Keratinocyte (primary cell): ENCODE measurements at regions not wholly inside any gene's neighbourhood (a gene's known extent, or its start where the extent isn't known, plus 50 kb on each side); places are given as distances from the start of the nearest gene placed in this dataset.

Source experiments
- DNase-seq: peaks from one replicate; pipeline ENCODE4 v3.0.0-alpha.2; 2011; ENCODE audit warnings: low read depth, missing footprints, low spot score
- FAIRE-seq: peaks from 2 replicates; lab custom pipeline; 2011; peaks lifted over from hg19 to GRCh38; lab: Jason Lieb, UNC
- H2AFZ ChIP-seq: 2 replicates; pipeline ENCODE4 v1.6.0; 2012; ENCODE audit warnings: low read length, control low read depth, inconsistent platforms; ENCODE audit not compliant: control insufficient read depth
- H3K27ac ChIP-seq: 2 replicates; pipeline ENCODE4 v1.5.1; 2011; ENCODE audit warnings: low read length; ENCODE audit not compliant: control insufficient read depth, insufficient read depth
- H3K27me3 ChIP-seq: 3 replicates; pipeline ENCODE4 v1.6.0; 2011; ENCODE audit warnings: low read length; ENCODE audit not compliant: control insufficient read depth, insufficient read depth; ENCODE audit errors: extremely low read depth
- H3K36me3 ChIP-seq, 2 experiments: 2 replicates in 1 of 2; 3 replicates in 1 of 2; pipeline ENCODE4 v1.5.1; 2011; ENCODE audit warnings: low read length in 2 of 2, mild to moderate bottlenecking in 1 of 2; ENCODE audit not compliant: control insufficient read depth in 2 of 2, insufficient read depth in 2 of 2; ENCODE audit errors: extremely low read depth in 1 of 2
- H3K4me1 ChIP-seq: 3 replicates; pipeline ENCODE4 v1.5.1; 2011; ENCODE audit warnings: low read length; ENCODE audit not compliant: control insufficient read depth, insufficient read depth; ENCODE audit errors: extremely low read depth
- H3K4me2 ChIP-seq: 3 replicates; pipeline ENCODE4 v1.6.0; 2011; ENCODE audit warnings: low read depth, low read length; ENCODE audit not compliant: control insufficient read depth, insufficient read depth; ENCODE audit errors: extremely low read depth
- H3K4me3 ChIP-seq, 3 experiments: fragments of 200-600 bp in 1 of 3; sonication (generic) in 1 of 3; 2 replicates in 2 of 3; 3 replicates in 1 of 3; pipeline ENCODE4 v1.5.1; 2011 to 2016; ENCODE audit warnings: low read length in 3 of 3, mild to moderate bottlenecking in 3 of 3, control low read depth in 2 of 3, inconsistent platforms in 1 of 3, low read depth in 1 of 3, mixed read lengths in 1 of 3, mixed run types in 1 of 3, moderate library complexity in 1 of 3; ENCODE audit not compliant: control insufficient read depth in 2 of 3, insufficient read depth in 2 of 3; ENCODE audit errors: extremely low read depth in 1 of 3
- H3K79me2 ChIP-seq: 2 replicates; pipeline ENCODE4 v1.6.0; 2012; ENCODE audit warnings: low read length; ENCODE audit not compliant: control insufficient read depth, insufficient read depth
- H3K9ac ChIP-seq: 3 replicates; pipeline ENCODE4 v1.6.0; 2011; ENCODE audit warnings: low read length; ENCODE audit not compliant: control insufficient read depth, insufficient read depth; ENCODE audit errors: extremely low read depth
- H3K9me1 ChIP-seq: 3 replicates; pipeline ENCODE4 v1.6.0; 2011; ENCODE audit warnings: low read length; ENCODE audit not compliant: control insufficient read depth, insufficient read depth; ENCODE audit errors: extremely low read depth
- H3K9me3 ChIP-seq: 2 replicates; pipeline ENCODE4 v1.5.1; 2012; ENCODE audit warnings: low read depth, low read length; ENCODE audit not compliant: control insufficient read depth
- H4K20me1 ChIP-seq: 3 replicates; pipeline ENCODE4 v1.6.0; 2011; ENCODE audit warnings: low read length; ENCODE audit not compliant: control insufficient read depth, insufficient read depth; ENCODE audit errors: extremely low read depth
- EZH2 ChIP-seq: IDR thresholded peaks from one replicate; pipeline ENCODE4 v1.6.1; 2012; ENCODE audit warnings: inconsistent platforms, mild to moderate bottlenecking, low read length, moderate library complexity
- dilution Hi-C: fragments of 300-500 bp; cut with MboI; formaldehyde crosslinking; loops from one replicate; pipeline ENCODE4 v1.7.0; 2020; ENCODE audit warnings: low sequenced_read_pairs; ENCODE audit not compliant: extremely low pct_ligation_motif_present
- TF ChIP-seq, protein P1 (sequence below), 3 experiments: IDR thresholded peaks in 1 of 3; conservative IDR thresholded peaks in 1 of 3; optimal IDR thresholded peaks in 1 of 3; 2 replicates in 2 of 3; 3 replicates in 1 of 3; pipeline versions ENCODE3 to v1.5.1; 2011; ENCODE audit warnings: low read length in 3 of 3, mild to moderate bottlenecking in 3 of 3, moderate library complexity in 2 of 3, control low read depth in 1 of 3, inconsistent platforms in 1 of 3; ENCODE audit not compliant: insufficient read depth in 2 of 3; ENCODE audit errors: extremely low read depth in 1 of 3

DNA sequence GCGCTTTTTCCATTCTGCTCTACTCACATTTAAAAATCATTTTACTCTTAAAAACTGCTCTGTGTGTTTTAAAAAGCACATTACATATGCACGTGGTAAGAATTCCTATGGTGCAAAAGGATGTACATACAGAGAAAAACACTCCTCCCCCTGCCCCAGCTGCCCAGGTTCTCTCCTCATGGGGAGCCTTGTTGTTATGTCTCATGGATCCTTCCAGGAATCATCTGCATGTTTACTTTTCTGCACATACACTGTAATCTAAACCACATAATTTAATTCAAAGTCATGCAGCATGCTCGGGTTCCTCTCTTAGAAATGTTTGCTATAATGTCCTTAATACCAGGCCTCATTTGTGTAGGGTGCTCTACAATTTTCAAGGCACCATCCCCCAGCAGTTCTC is 243.3 kb downstream of the LOXHD1 start:
- Histone ChIP-seq H3K79me2 (no peaks in the 10 kb centered on the region), H3K36me3 (no peaks in the 10 kb centered on the region), H3K9me1 (no peaks in the 10 kb centered on the region), H3K4me2 (no peak overlapping the region), H3K9me3 (no peaks in the 10 kb centered on the region), H3K27me3 (peaks cover 3% of the 10 kb centered on the region), H2AFZ (no peak overlapping the region), H3K4me1 (peaks cover 10% of the 10 kb centered on the region), H3K9ac (no peak overlapping the region), H3K27ac (no peak overlapping the region), H3K4me3 (no peak overlapping the region), H4K20me1 (no peaks in the 10 kb centered on the region)
- FAIRE-seq (no peak), DNase-seq (no peak)
- dilution Hi-C loops = no loop called here
- TF ChIP-seq, protein P1, sequence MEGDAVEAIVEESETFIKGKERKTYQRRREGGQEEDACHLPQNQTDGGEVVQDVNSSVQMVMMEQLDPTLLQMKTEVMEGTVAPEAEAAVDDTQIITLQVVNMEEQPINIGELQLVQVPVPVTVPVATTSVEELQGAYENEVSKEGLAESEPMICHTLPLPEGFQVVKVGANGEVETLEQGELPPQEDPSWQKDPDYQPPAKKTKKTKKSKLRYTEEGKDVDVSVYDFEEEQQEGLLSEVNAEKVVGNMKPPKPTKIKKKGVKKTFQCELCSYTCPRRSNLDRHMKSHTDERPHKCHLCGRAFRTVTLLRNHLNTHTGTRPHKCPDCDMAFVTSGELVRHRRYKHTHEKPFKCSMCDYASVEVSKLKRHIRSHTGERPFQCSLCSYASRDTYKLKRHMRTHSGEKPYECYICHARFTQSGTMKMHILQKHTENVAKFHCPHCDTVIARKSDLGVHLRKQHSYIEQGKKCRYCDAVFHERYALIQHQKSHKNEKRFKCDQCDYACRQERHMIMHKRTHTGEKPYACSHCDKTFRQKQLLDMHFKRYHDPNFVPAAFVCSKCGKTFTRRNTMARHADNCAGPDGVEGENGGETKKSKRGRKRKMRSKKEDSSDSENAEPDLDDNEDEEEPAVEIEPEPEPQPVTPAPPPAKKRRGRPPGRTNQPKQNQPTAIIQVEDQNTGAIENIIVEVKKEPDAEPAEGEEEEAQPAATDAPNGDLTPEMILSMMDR (optimal IDR thresholded peaks at IDR 0.05 in 1 of 3, IDR thresholded peaks at IDR 0.05 in 1 of 3, conservative IDR thresholded peaks at IDR 0.05 in 1 of 3; ENCODE audit: extremely low read depth in 1 of 3, insufficient read depth in 2 of 3, low read length in 3 of 3) = no peak
- no peak for TF ChIP-seq EZH2

DNA sequence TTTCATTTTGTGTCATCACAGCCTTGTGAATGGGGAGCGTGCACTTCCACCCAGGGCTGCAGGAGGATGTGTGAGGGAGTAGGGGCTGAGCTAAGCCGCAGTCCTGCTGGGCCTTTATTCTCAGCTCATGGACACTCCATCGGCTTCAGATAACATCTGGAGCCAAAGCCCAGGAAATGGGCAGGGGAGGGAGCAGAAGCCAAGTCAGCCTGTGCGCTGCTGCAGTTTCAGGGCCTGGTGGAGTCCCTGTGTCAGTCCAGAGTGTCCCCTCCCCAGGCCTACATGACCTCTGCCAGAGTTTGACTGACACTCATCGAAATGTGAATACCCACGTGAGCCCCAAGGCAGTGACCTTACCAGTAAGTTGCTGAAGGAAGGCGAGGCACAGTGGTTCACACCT is 242.2 kb downstream of the LOXHD1 start:
- DNase-seq = no peak
- Histone ChIP-seq H4K20me1 (no peaks in the 10 kb centered on the region), H3K9ac (no peak overlapping the region), H3K4me2 (no peak overlapping the region), H3K4me3 (no peak overlapping the region), H2AFZ (no peak overlapping the region), H3K9me3 (no peaks in the 10 kb centered on the region), H3K9me1 (no peaks in the 10 kb centered on the region), H3K27ac (no peak overlapping the region), H3K4me1 (peaks cover 17% of the 10 kb centered on the region), H3K27me3 (peaks cover 3% of the 10 kb centered on the region), H3K79me2 (no peaks in the 10 kb centered on the region), H3K36me3 (no peaks in the 10 kb centered on the region)
- no peak for TF ChIP-seq EZH2
- TF ChIP-seq, protein P1 (optimal IDR thresholded peaks at IDR 0.05 in 1 of 3, IDR thresholded peaks at IDR 0.05 in 1 of 3, conservative IDR thresholded peaks at IDR 0.05 in 1 of 3; ENCODE audit: extremely low read depth in 1 of 3, insufficient read depth in 2 of 3, low read length in 3 of 3) = no peak
- dilution Hi-C loops = no loop called here
- FAIRE-seq = no peak
